Nephron (organoid): ENCODE measurements at regions not wholly inside any gene's neighbourhood (a gene's known extent, or its start where the extent isn't known, plus 50 kb on each side); places are given as distances from the start of the nearest gene placed in this dataset.
"Not testable (repeated sequence)": the region's sequence is repeated elsewhere in the genome, so short reads cannot be mapped to it uniquely, and the experiment has no call there.

Experiments used
- H3K27ac Mint-ChIP-seq, 3 experiments: 2 replicates each; pipeline ENCODE4 v1.8.0; 2020; ENCODE audit warnings: mixed read lengths in 3 of 3, mild to moderate bottlenecking in 2 of 3, moderate library complexity in 1 of 3
- H3K27me3 Mint-ChIP-seq: 2 replicates; pipeline ENCODE4 v1.8.0; 2021; ENCODE audit warnings: low read depth, mild to moderate bottlenecking, moderate library complexity, mixed read lengths
- H3K36me3 Mint-ChIP-seq: 2 replicates; pipeline ENCODE4 v1.8.0; 2020; ENCODE audit warnings: low read depth, mixed read lengths
- H3K4me1 Mint-ChIP-seq: 2 replicates; pipeline ENCODE4 v1.8.0; 2020; ENCODE audit warnings: mixed read lengths
- H3K4me3 Mint-ChIP-seq, 3 experiments: 2 replicates each; pipeline ENCODE4 v1.8.0; 2020; ENCODE audit warnings: mild to moderate bottlenecking in 3 of 3, mixed read lengths in 3 of 3, moderate library complexity in 2 of 3
- H3K9me3 Mint-ChIP-seq: 2 replicates; pipeline ENCODE4 v1.8.0; 2020; ENCODE audit warnings: mixed read lengths

GRCh38 chr3:195984392-195985030 is 76.2 kb upstream of the TNK2 start:
- H3K36me3 Mint-ChIP-seq, H3K4me3 Mint-ChIP-seq, H3K9me3 Mint-ChIP-seq, H3K27me3 Mint-ChIP-seq, H3K27ac Mint-ChIP-seq, H3K4me1 Mint-ChIP-seq: not testable (repeated sequence)

- not testable (repeated sequence) for H3K4me1 Mint-ChIP-seq, H3K9me3 Mint-ChIP-seq, H3K4me3 Mint-ChIP-seq, H3K27ac Mint-ChIP-seq, H3K27me3 Mint-ChIP-seq, H3K36me3 Mint-ChIP-seq
Observed at GRCh38 chr3:195983880-195984279, 75.5 kb upstream of the TNK2 start.

DNA sequence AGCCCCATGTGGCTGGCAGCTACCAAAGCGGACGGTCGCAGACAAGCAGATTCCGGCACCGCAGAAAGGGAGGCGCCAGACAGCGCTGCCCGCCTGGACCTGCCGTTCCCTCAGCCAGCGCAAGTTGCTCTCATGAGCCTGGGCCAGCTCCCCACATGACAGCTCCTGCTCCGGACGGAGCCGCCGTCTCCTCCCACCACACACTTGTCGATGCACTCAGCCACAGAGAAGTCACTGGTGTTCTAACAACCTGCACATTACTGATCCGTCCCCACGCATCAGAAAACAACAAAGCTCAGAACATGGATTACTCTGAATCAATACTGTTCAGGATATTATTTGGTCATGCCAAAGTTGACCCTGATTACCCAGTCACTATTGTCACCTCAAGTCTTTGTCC is 74.4 kb upstream of the TNK2 start:
- not testable (repeated sequence) for H3K9me3 Mint-ChIP-seq, H3K4me3 Mint-ChIP-seq, H3K27ac Mint-ChIP-seq, H3K36me3 Mint-ChIP-seq, H3K27me3 Mint-ChIP-seq, H3K4me1 Mint-ChIP-seq

- H3K36me3 Mint-ChIP-seq, H3K4me3 Mint-ChIP-seq, H3K4me1 Mint-ChIP-seq: not testable (repeated sequence)
Observed at GRCh38 chr3:195981778-195982177, 73.4 kb upstream of the TNK2 start.

GRCh38 chr3:195979877-195980276 is 71.5 kb upstream of the TNK2 start:
- not testable (repeated sequence) for H3K9me3 Mint-ChIP-seq, H3K4me1 Mint-ChIP-seq, H3K27me3 Mint-ChIP-seq, H3K4me3 Mint-ChIP-seq, H3K27ac Mint-ChIP-seq
- H3K36me3 Mint-ChIP-seq, result peaks cover 20% of the 10 kb centered on the region

More at GRCh38 chr3:195981778-195982177, 73.4 kb upstream of the TNK2 start:
- not testable (repeated sequence) for H3K27me3 Mint-ChIP-seq, H3K9me3 Mint-ChIP-seq, H3K27ac Mint-ChIP-seq

GRCh38 chr3:195978585-195978984 is 70.2 kb upstream of the TNK2 start:
- H3K27me3 Mint-ChIP-seq, H3K4me3 Mint-ChIP-seq, H3K9me3 Mint-ChIP-seq, H3K27ac Mint-ChIP-seq, H3K4me1 Mint-ChIP-seq: not testable (repeated sequence)
- H3K36me3 Mint-ChIP-seq, result peaks cover 20% of the 10 kb centered on the region

DNA sequence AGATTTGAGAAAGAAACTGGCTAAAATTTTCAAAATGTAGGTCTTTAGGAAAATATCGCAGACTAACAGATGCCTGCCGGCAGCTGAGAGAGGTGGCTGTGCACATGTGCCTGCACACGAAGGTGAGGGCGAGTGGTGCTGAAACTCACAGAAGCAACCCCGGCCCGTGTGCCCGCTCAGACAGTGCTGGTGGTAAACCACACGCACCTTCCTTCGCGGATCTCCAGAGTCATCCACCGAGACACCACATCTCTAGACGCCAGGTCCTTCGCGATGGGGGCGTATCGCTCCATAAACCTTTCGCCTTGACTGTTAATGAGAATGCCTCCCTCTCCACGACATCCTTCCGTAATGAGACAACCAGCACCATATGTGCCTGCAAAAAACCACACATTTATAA is 68.5 kb upstream of the TNK2 start:
- not testable (repeated sequence) for H3K9me3 Mint-ChIP-seq, H3K27ac Mint-ChIP-seq, H3K27me3 Mint-ChIP-seq, H3K4me3 Mint-ChIP-seq, H3K4me1 Mint-ChIP-seq
- H3K36me3 Mint-ChIP-seq, result peaks cover 15% of the 10 kb centered on the region

DNA sequence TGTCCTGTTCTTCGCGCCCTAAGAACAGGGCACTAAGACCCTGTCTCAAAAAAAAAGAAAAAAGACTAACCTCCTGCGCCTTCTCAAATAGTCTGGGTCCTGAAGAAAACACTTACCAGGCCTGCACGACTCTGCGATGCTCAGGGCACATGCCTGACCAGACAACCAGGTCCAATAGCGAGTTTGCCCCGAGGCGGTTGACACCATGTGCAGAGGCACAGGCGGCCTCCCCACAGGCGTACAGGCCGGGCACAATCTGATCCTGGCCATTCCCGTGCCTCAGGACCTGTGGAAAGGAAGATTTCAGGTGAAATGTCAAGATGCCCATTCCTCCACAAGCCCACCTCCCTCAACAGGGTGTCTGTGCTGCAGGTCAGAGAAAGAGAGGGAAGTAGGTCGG is 65.9 kb upstream of the TNK2 start:
- not testable (repeated sequence) for H3K27me3 Mint-ChIP-seq, H3K4me3 Mint-ChIP-seq, H3K4me1 Mint-ChIP-seq, H3K27ac Mint-ChIP-seq, H3K9me3 Mint-ChIP-seq
- H3K36me3 Mint-ChIP-seq, result peaks cover 27% of the 10 kb centered on the region

DNA sequence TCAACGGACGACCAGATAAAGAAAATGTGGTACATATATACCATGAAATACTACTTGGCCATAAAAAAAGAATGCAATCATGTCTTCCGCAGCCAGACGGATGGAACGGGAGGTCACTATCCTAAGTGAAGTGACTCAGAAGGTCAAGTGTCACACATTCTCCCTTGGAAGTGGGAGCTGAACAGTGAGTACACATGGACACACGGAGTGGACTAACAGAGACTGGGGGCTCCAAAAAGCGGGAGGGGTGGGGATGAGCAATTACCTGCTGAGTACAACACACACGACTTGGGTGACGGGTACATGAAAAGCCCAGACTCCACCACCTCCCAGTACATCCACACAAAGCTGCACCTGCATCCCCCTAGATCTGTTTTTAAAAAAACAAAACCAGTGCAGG is 62.5 kb upstream of the TNK2 start:
- not testable (repeated sequence) for H3K27ac Mint-ChIP-seq, H3K4me3 Mint-ChIP-seq, H3K4me1 Mint-ChIP-seq, H3K9me3 Mint-ChIP-seq, H3K27me3 Mint-ChIP-seq
- peaks cover 28% of the 10 kb centered on the region for H3K36me3 Mint-ChIP-seq

DNA sequence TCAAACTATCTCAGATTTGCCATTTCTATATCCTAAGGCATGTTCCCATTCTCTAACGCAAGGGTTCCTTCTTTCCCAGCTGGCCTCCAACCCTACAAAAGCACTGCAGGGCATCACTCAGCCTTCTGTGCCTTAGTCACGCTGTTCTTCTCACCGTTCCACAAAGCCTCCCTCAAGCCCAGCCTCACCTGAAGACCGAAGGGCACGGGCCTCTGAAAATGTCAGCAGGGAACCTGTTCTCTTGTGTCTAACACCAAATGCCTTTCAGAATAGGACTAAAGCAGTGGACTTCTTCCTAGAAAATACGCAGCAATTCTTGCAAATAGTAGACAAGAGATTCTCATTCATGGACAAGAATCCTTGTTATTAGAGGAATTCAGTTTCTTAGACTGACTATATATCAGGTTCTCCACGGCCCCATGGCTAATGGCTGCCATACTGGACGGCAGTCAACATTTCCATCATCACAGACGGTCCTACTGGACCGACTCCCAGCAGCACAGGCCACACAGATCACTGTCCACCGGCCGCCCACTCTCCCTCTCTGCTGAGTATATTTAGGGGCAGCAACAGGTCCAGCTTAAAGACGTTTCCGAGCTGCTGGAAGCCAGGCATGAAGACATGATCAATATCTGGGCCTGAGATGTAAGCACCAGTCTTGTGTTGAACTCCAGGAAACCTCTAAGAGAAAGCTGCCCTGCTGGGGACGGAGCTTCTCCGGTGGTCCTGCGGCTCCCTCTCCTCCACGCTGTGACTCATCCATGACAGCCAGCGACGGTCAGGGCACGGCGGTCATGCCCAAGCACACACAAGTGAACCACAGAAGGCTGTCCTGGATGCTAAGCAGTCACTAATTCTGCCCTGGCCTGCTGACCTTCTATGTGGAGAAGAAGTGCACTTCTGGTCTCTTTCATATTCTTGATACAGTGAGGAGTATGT is 61.8 kb upstream of the TNK2 start:
- H3K27me3 Mint-ChIP-seq, H3K27ac Mint-ChIP-seq, H3K4me1 Mint-ChIP-seq, H3K9me3 Mint-ChIP-seq, H3K4me3 Mint-ChIP-seq: not testable (repeated sequence)
- H3K36me3 Mint-ChIP-seq, result peaks cover 30% of the 10 kb centered on the region

GRCh38 chr3:195969341-195969740 is 61.0 kb upstream of the TNK2 start:
- not testable (repeated sequence) for H3K9me3 Mint-ChIP-seq, H3K4me3 Mint-ChIP-seq, H3K27me3 Mint-ChIP-seq, H3K27ac Mint-ChIP-seq, H3K4me1 Mint-ChIP-seq
- peaks cover 36% of the 10 kb centered on the region for H3K36me3 Mint-ChIP-seq

DNA sequence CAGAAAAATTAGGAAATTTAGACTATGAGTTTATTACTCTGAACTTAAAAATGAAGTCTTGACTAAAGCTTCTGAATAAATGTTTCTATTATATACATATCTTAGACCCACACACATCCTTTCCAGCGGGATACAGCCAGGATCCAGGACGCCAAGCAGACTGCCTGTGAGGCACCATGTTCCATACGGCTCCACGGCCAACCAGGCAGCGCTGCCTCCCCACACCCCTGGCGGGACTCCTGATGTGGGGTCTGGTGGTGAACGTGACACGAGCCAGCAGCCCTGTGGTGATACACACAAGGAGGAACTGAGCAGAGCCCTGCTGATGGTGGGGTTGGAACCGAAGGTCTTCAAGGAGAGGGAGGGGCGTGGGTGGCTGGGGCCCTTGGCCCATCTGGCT is 59.8 kb upstream of the TNK2 start:
- not testable (repeated sequence) for H3K27me3 Mint-ChIP-seq, H3K4me1 Mint-ChIP-seq, H3K27ac Mint-ChIP-seq, H3K9me3 Mint-ChIP-seq, H3K4me3 Mint-ChIP-seq
- peaks cover 38% of the 10 kb centered on the region for H3K36me3 Mint-ChIP-seq

DNA sequence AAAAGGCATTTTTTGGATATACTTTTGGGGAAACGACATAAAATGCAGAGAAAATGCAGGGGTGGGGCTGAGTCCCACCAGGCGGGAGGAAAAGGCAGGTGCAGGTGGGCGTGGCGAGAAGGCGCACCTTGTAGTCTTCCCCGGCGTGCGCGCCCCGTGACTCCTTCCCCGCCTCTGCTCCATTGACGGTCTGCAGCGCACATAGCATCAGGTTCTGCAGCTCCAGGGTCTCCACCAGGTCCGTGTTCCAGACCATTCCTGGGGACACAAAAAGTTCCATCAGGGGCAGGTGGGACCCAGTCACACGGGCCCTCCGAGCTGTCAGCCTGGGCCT is 59.0 kb upstream of the TNK2 start:
- not testable (repeated sequence) for H3K9me3 Mint-ChIP-seq, H3K4me1 Mint-ChIP-seq, H3K27ac Mint-ChIP-seq, H3K27me3 Mint-ChIP-seq, H3K4me3 Mint-ChIP-seq
- peaks cover 41% of the 10 kb centered on the region for H3K36me3 Mint-ChIP-seq

GRCh38 chr3:195966563-195967386 is 58.4 kb upstream of the TNK2 start:
- not testable (repeated sequence) for H3K27me3 Mint-ChIP-seq, H3K4me3 Mint-ChIP-seq, H3K27ac Mint-ChIP-seq, H3K9me3 Mint-ChIP-seq, H3K4me1 Mint-ChIP-seq
- peaks cover 47% of the 10 kb centered on the region for H3K36me3 Mint-ChIP-seq

- H3K4me1 Mint-ChIP-seq, H3K4me3 Mint-ChIP-seq, H3K9me3 Mint-ChIP-seq, H3K27me3 Mint-ChIP-seq: not testable (repeated sequence)
- Mint-ChIP-seq H3K36me3 (peaks cover 51% of the 10 kb centered on the region), H3K27ac (peak overlapping the region in 1 of 3 experiments; percentile 13)
Observed at GRCh38 chr3:195965217-195965616, 56.9 kb upstream of the TNK2 start.
